CD4-positive, alpha-beta T cell treated with Interleukin-1 beta for 1 hour (primary cell): ENCODE measurements at regions not wholly inside any gene's neighbourhood (a gene's known extent, or its start where the extent isn't known, plus 50 kb on each side); places are given as distances from the start of the nearest gene placed in this dataset.

Source experiments
- DNase-seq, 2 donors: peaks; one replicate each; pipeline ENCODE4 v3.0.0-alpha.2; 2020 to 2022

DNA sequence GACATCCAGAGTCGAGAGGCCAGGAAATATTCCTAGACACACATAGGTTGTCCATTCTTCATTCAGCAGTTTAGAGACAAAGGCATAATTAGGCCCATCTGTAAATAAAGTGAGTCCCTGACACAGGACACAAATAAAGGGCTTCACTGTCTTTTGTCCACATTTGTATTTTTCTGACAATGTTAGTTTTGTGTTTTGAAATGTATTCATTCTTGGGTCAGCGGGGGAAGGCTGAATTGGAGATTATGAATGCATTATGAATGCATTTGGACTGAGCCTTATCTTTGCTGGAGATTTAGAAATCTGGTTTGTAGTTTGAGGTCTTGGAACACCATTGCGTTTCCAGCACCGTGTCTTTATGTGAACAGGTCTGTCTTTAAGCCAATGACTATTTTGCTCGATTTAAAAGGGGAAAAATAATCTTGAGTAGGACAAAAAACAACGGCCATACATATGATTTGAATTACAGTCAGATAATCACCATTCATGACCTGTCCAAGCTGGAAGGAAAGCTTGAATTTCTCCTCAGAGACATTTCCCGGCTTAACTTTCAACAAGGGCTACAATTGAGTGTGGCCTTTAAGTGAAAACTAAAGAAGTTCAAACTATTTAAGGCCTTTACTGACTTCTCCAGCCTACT is 334.8 kb downstream of the WDR11 start:
- no peak for DNase-seq

DNA sequence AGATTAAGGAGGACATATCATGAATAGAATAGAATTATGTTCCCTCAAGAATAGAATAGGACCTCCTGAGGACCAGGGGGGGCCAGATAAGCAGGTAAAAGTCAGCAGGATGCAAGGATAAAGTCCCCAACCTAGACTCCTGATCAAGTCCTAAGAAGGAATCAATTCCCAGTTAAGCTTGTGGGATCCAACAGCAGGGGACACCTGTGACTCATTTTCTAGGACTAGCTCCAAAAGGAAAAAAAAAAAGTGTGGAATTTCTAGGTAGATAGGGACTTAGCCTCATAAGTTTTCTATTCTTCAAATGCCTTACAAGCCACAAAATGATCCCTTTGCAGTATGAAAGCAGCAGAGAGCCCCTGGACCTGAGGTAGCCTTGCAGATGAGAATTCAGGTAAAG is 336.2 kb downstream of the WDR11 start:
- DNase-seq: no peak

DNA sequence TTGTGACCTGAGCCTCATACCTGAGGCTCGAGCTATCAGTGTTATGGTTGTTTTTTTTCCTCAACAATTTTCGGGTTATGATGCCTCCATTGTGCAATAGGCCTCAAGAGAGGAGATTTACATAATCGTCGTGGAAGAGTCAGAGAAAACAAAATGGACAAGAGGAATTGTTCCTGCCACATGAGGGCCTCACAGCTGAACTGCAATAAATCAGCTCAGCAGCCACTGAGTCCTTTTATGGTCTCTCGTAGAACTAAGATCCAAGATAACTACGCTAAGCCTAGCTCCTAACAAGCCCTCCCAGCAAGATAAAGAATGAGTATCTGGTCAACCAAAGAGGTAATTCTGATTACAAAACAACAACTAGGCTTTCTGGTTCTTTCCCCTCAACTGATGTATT is 336.8 kb downstream of the WDR11 start:
- DNase-seq: no peak

DNA sequence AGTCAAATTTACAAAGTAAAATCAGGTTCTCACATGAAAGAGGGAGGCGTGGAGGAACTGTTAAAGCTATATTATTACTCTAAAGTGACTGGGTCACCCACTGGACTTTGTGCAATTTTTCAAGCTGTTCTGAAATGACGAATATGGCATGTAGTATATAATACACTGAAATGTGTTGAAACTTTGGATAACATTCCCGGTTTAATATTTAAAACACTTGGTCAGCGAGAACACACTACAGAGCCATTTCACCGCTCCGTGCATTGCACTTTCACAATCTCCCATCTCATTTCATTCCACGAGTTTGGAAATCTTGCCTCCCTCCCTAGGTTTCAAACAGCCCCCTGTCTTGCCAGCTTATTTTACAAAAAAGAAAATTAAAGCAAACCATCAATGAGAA is 337.9 kb downstream of the WDR11 start:
- no peak for DNase-seq

DNA sequence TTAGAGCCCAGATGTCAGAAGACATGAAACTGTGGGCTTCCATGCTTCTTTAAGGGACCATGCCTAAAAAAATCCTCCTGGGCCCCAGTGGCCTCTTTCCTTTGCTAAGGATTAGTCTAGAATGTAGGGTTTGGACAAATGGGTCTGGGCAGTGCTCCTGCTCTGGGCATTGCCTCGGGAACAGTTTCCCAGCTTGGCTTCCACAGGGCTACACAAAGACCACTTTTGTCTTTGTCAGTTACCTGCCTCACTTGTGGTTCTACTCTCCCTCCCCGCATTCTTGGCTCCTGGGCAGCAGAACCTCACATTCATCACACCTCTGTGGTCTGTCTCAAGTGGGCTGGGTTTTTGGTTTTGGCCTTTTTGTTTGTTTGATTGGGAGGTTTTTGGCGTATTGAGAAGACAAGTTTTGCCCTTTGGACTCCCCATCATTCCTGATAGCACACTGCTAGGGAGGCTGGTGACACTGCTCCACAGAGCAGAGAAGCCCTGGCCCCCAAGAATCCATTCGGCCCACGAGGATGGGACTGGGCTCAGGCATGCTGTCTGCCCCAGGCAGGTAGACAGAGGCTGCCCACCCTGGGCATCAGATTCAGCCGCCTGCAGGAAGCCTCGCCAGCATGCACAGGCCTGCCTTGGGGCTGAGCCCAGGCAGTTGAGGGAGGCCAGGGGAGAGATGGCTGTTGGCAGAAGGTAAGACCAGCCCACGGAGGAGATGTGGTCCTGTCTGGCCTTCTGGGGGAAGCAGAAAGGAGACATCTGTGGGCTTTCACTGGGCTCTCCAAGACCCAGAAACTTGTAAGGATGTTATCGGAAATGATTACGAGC is 343.7 kb downstream of the WDR11 start:
- DNase-seq: no peak

DNA sequence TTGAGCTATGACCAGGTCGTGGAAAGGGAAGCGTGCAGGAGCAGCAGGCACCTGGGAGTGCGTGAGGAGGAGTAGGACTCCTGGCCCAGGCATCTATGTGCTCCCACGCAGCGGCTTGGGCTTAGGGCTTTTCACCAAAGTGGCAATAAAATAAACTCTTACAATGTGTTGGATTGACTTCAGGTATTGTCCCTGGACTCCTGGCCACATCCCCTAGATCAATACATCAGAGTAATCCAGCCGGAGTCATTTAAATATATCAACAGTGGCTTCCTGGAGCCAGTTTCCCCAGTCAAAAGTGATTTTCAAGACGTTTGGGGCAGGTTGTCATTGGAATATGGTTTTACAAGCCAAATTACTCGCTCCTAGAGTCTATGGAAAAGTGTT is 344.4 kb downstream of the WDR11 start:
- DNase-seq: no peak

DNA sequence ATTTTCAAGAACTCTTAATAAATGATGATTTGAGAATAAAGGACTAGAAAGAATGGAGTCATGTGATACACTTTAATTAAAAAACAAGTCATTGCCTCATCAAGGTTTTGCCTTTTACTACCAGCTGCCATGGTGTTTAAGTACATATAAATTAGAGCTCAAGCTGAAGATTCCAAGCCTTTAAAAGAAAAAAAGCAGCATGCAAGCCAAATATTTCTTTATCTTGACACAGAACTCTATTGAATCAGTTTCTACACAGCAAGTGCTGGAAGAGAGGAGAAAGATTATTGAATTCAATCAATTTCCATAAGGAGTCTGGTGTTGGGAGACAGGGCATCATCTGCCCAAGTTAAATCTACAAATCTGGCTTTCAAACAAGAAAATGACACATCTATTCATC is 347.9 kb downstream of the WDR11 start:
- no peak for DNase-seq

DNA sequence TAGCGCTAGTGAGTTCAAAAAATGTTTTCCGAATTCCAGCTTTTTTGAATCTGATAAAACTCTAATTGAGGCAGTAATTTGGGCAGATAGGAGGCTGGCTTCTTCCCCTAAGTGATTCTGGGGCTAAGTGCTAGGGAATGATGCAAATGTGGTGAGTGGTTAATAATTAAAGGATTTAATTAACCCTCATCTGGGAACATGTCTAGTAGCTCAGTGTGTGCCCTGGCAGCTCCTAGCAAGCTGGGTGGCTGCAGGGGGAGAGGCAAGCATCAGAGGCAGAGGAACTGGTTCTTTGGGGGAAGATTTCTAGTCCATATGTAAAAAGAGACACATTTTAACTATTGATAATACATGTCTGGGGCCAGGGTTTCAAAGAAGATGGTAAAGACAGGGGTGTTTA is 354.5 kb downstream of the WDR11 start:
- DNase-seq: no peak

DNA sequence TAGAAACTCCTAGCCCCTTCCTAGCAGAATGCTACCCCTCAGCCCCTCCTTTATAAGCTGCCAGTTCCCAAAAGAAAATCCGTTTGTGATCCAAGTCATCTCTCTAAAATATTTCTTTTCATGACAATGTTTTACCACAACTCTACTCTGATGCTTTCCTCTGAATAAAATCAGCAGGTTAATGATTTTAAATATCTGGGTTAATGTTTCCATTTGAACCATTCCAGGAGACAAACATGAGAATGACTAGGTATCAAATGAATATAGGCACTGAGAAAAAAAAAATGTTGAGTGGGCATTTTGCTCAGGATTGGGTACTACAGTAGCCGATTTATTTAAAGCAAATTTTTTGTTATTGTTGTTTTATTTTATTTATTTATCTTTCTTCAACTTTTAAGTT is 360.3 kb downstream of the WDR11 start:
- DNase-seq: no peak

DNA sequence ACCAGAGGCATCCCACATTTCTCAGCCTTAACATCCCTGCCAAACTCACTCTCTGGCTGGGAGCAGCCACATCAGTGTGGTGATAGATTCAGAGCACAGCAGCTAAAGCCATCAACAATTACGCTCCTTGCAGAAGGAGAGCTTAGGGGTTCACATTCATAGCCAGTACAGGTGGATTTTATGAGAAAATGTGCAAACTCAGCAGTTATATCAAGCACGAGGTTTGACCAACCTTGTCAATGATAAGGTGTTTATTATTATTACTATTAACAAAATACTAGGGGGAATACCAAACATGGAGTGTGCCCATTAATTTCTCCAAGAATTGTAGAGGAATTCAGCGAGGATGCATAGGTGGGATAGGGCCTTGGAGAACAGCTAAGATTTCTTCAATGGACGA is 362.3 kb downstream of the WDR11 start:
- DNase-seq: no peak

DNA sequence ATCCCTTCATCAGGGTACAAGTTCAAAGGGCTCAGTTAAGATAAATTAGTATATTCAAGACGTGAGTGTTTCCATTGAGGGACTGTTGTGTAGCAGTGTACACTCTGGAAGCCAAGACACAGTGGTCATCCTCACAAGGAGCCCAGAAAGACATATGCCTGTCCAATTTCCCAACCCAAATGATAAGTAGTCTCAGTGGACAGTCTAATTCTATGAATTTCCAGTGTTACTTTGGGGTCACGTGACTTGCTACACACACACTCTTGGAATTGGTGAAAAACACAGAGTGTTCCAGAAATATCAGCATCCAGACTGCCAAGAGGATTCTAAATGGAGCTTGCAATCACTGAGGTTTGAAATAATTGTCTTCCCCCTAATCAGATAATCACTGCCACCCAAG is 365.1 kb downstream of the WDR11 start:
- no peak for DNase-seq

DNA sequence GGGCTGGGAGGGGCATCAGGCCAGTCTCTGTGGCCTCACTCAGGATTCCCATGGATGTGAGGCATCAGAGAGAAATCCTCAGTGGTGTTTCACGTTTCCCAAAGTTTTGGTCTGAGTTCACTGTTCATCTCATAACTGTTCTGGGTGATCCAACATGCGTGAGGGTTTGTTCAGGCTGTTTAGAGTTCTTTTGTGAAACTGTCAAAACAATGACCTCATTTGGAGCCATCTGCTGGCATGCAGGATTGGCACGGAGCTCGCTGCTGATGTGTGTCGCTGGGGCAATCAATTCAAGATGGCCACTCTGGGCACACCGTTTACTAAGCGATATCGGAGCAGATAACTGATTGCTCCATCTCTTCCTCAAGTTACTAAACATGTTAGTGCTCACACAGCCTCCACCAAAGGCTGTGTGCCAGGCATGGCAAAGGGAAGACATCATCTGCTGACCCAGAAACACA is 365.6 kb downstream of the WDR11 start:
- DNase-seq: no peak

DNA sequence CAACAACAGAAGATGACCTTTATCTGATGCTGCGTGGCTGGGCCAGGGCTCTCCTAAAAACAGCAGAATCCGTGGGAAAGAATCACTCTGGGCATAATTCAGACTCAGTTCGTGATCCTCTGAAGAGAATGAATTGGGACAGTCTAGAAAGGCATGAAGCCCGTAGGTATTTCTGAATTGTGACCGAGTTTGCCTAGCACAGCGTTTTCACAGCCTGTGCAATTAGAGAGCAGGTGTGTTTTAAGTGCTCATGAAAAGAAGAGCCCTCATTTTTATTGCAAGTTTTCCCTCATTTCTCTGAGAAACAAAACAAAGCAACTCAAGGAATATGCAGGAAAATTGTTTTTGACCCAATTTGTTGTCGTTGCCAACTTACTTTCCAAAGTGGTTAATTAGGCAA is 366.2 kb downstream of the WDR11 start:
- no peak for DNase-seq

DNA sequence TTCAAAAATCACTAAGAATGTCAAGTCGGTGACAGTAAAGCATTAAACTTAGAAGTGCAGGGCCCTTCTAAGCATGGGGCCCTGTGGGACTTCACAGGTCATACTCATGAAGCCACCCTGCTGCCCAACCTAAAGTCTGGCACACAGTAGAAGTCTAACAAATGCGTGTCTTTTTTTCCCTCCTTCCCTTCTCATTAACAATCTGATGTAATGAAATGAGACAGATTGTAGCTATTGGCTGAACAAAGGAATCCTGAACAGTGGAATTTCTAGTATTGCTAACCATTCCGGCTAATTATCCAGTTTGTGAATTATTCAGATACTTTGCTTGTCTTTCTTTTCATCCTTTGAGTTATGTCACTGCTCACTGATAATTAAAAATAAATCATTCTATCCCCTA is 369.9 kb downstream of the WDR11 start:
- no peak for DNase-seq

DNA sequence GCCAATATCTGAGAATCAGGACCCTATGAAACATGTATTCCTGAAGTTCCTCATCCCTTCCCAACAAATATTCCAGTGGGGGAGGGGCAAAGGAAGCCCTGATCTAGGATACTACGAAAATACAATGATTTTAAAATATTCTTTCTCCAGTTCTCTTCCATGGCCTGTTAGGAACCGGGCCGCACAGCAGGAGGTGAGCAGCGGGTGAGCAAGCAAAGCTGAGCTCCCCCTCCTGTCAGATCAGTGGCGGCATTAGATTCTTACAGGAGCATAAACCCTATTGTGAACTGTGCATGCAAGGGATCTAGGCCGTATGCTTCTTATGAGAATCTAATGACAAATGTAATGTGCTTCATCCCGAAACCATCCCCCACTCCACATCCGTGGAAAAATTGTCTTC is 370.8 kb downstream of the WDR11 start:
- DNase-seq: no peak

DNA sequence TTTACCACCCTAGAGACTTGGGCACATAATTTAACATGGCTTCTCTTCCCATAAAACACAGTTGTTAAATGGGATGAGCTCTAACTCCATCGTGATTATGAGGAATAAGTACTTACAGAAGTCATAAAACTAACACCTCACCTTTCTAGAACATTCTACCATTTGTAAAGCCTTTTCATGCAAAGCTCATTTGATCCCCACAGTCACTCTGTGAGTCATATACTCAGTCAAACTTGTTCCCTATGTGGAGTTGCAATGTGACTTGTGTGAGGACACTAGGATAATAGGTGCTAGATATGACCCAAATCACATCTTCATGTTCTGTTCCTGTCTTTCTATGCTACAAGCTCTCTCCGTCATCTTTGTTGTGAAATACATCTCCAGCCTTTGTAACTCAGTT is 371.7 kb downstream of the WDR11 start:
- DNase-seq: no peak

DNA sequence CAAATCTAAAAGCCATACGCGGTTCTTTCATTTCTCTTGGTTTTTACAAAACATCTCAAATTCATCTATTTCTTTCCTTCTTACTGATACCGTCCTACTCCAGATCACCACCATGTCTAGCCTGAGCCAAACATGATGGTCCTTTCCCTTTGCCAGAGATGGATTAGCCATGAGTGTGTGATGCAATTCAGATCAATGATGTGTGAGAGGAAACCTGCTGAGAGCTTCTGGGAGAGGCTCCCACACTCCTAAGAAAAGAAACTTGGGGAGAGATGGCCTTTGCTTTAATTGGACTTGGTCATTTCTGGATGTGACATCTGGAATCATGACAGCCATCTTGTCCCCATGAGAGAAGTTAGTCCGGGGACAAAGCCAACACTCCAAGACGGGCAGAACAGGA is 367.2 kb downstream of the FGFR2 start:
- DNase-seq: no peak

DNA sequence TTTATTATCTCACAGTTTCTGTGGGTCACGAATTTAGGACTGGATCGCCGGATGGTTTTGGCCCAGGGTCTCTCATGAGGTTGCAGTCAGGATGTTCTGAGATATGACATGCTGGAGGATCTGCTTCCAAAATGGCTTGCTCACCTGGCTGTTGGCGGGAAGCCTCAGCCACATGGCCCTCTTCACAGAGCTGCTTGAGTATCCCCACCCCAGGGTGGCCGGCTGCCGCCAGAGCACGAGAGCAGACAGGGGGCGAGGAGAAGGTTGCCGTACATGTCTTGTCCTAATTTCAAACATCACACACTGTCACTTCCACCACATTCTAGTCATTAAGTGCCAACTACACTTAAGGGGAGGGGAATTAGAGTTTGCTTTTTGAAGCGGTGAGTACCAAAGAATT is 365.8 kb downstream of the FGFR2 start:
- DNase-seq: no peak

DNA sequence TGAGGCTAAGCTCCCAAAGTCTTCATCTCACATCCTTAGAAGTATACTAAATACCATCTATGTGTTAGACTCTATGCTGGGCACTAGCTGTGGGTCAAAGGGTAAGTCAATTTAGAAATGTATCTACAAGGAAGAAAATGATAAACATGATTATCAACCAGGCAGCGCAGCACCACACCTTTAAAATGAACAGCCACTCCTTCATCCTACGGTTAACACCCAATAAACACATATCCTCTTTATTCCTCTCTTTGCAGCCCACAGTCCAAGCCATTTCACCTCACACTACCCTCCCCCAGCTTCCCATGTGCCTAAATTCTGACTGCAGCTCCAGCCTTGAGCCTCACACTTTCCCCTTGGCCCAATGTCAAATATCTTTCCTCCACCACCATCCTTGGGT is 362.6 kb downstream of the FGFR2 start:
- DNase-seq: no peak

DNA sequence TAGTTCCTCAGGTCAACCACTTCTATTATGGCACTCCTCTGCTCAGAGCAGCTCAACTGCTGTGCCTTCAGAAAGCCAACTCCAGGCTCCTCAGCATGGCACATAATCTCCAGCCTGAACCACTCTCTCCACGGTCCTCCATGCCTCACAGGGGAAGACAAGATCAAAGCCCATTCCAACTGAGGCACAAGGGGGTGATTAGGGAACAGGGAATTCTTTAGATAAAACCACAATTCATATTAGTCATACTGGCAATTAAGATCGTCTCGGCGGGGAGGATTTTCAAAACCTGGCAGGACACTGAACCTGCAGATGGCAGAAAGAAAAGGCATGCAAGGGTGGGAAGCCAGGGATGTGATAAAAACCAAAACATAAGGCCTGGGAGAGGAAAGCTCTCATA is 361.6 kb downstream of the FGFR2 start:
- DNase-seq: no peak

DNA sequence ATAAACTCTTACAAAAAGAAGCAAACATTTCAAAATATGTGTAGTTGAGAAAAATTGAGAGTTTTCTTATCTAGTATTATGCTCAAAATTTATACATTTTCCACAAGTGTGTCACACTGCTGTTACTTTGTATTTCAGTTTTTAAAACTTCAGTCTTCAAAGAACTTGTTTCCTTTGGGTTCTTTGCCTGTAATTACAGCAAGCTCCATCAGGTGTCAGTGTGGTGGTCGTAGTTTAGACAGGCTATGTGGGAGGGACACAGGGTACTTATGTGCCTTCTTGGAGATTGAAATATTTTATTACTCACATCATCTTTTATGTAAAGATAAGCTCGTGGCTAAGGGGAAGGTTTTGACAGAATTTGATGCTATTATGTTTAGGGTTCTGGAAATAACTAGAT is 360.5 kb downstream of the FGFR2 start:
- no peak for DNase-seq

DNA sequence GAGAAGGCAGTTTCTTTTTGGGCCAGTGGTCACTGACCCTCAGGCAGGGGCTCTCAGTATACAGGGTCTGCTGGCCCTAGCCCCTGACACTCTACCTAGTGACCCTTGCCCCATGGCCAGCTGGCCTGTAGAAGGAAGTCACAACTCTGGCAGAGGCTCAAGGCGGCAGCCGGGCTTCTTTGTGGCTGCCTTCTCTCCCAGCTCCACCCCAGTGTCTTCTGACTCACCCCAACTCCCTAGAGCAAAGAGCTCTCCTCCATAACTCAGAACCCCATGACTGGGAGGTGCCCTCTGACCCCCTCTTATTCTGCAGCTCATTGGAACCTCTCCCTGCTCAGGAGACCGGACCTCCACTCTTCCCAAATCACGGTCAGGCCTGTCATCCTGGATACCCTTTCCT is 358.2 kb downstream of the FGFR2 start:
- no peak for DNase-seq

DNA sequence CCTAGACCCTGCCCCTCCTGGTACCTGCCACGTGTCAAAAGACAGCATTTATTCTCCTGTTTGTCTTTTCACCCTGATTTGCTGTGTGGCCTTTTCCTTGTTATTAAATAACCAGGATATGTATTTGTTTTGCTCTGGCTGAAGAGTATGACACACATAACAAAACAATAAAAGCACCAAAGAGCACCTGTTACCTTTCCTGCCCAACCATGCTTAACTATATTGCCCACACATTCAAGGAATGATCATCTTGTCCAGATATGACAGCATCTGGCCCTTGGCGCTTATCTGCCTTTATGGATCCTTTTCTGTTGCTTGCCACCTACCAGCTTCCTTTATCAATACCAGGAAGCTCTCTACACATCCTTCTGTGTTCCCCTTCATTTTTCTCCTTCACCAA is 357.7 kb downstream of the FGFR2 start:
- no peak for DNase-seq

DNA sequence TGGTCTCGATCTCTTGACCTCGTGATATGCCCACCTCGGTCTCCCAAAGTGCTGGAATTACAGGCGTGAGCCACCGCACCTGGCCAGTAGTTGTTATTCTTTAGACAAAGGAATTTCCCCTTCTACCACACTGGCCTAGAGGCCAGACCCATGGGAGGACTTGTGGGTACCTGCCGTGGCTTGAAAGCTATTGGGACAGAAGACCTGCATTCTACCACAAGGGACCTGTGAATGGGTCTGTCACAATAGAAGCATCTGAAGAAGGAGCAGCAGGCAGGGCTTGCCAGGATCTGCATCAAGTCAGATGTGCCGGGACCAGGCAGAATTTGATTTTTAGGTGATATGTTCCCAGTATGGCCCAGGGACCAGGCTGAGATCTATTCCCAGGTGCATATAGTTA is 356.9 kb downstream of the FGFR2 start:
- no peak for DNase-seq
